ENCODE measurements at regions not wholly inside any gene's neighbourhood (a gene's known extent, or its start where the extent isn't known, plus 50 kb on each side); places are given as distances from the start of the nearest gene placed in this dataset.

- no peak for DNase-seq
These were observed 254.5 kb upstream of the PPARGC1A start for GRCh38 chr4:24144381-24144780.

GRCh38 chr4:24143741-24144140 is 253.9 kb upstream of the PPARGC1A start:
- no peak for DNase-seq

- DNase-seq = no peak
These were observed 252.0 kb upstream of the PPARGC1A start for GRCh38 chr4:24141836-24142235.

- DNase-seq = no peak
These were observed 251.0 kb upstream of the PPARGC1A start for GRCh38 chr4:24140892-24141291.

GRCh38 chr4:24137671-24138601 is 248.1 kb upstream of the PPARGC1A start:
- DNase-seq = no peak

GRCh38 chr4:24131954-24132673 is 242.3 kb upstream of the PPARGC1A start:
- DNase-seq = no peak

- DNase-seq = no peak
These were observed 240.8 kb upstream of the PPARGC1A start for GRCh38 chr4:24130637-24131036.

GRCh38 chr4:24126776-24127175 is 236.9 kb upstream of the PPARGC1A start:
- no peak for DNase-seq

- no peak for DNase-seq
These were observed 231.7 kb upstream of the PPARGC1A start for GRCh38 chr4:24121395-24122175.

- DNase-seq = no peak
These were observed 228.1 kb upstream of the PPARGC1A start for GRCh38 chr4:24117975-24118374.

- no peak for DNase-seq
These were observed 226.3 kb upstream of the PPARGC1A start for GRCh38 chr4:24116107-24116506.

- DNase-seq = no peak
These were observed 225.2 kb upstream of the PPARGC1A start for GRCh38 chr4:24114919-24115500.

- no peak for DNase-seq
These were observed 224.6 kb upstream of the PPARGC1A start for GRCh38 chr4:24114444-24114843.

GRCh38 chr4:24112466-24112865 is 222.6 kb upstream of the PPARGC1A start:
- DNase-seq = no peak

GRCh38 chr4:24108567-24108966 is 218.7 kb upstream of the PPARGC1A start:
- no peak for DNase-seq

GRCh38 chr4:24105327-24106038 is 215.6 kb upstream of the PPARGC1A start:
- no peak for DNase-seq

- DNase-seq = no peak
These were observed 214.3 kb upstream of the PPARGC1A start for GRCh38 chr4:24104158-24104565.

GRCh38 chr4:24103434-24104157 is 213.7 kb upstream of the PPARGC1A start:
- no peak for DNase-seq

GRCh38 chr4:24102621-24103020 is 212.8 kb upstream of the PPARGC1A start:
- no peak for DNase-seq

GRCh38 chr4:24096603-24097002 is 206.8 kb upstream of the PPARGC1A start:
- no peak for DNase-seq

- DNase-seq = no peak
These were observed 204.9 kb upstream of the PPARGC1A start for GRCh38 chr4:24094726-24095125.

GRCh38 chr4:24093446-24093845 is 203.6 kb upstream of the PPARGC1A start:
- DNase-seq = no peak

Data from NCI-H187 treated with DMSO at 0.1 percent for 48 hours (cell line).